CD4-positive, alpha-beta T cell treated with Interleukin-4 for 1 hour (primary cell): ENCODE measurements at regions not wholly inside any gene's neighbourhood (a gene's known extent, or its start where the extent isn't known, plus 50 kb on each side); places are given as distances from the start of the nearest gene placed in this dataset.

Source experiments
- DNase-seq, 2 donors: peaks; one replicate each; pipeline ENCODE4 v3.0.0-alpha.2; 2020 to 2022

DNA sequence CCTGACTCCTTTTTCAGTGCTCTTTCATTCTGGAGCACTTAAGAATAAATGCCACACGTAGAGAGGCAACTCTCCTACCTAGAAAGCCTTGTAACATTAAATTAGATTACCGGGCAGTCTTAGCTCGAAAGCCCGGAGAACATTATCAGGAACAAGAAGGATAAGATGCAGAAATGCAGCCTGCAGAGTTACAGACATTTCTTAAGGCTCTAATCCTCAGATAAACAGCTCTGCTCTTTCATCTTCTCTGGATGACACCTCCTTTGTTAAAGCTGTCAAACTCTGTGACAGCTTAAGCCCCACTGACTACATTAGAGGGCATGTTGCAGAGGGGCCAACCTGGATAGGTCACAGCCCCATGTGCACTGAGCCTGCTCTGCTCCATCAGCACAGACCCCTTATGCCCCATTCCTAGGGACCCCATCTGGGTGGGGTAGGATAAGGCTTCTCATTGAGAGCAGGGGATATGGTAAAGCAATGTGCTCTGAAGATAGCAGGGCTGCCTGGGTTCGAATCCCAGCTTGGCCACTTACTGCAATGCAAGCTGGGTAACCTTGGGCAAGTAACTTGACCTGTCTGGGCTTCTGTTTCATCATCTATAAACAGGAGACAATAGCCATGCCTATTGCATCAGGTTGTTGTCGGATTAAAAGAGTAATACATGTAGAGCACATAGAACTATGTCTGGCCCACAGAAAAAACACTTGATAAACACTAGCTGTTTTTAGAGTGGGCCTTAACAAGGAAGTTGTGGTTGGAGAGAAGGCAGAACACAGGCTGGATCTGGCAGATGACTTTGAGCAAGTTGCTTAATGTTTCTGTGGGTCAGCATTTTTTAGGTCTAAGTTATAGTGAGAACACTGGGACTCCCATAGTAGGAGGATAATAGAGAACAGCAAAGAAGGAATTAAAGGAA lies 111.4 kb downstream of the THNSL2 start:
- no peak for DNase-seq

DNA sequence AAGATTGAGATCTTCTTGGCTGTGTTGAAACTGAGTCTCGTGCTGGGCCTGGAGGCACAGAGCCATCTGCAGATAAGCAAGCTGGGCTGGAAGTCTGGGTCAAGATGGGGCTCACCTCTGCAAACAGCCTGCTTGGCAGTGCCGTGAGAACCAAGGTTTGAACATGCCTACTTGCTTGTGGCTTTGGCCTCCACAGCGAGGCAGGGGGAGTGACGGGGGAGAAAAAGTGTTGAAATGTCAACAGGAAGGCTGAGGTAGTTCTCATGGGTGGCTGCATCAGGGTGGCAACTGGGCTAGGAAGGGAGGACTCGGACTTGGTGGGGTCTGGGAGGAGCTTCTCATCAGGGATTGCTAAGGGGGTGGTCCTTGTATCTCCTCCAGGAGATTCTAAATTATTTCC lies 99.7 kb downstream of the THNSL2 start:
- peak in 1 of 2 donors; percentile 31 for DNase-seq

DNA sequence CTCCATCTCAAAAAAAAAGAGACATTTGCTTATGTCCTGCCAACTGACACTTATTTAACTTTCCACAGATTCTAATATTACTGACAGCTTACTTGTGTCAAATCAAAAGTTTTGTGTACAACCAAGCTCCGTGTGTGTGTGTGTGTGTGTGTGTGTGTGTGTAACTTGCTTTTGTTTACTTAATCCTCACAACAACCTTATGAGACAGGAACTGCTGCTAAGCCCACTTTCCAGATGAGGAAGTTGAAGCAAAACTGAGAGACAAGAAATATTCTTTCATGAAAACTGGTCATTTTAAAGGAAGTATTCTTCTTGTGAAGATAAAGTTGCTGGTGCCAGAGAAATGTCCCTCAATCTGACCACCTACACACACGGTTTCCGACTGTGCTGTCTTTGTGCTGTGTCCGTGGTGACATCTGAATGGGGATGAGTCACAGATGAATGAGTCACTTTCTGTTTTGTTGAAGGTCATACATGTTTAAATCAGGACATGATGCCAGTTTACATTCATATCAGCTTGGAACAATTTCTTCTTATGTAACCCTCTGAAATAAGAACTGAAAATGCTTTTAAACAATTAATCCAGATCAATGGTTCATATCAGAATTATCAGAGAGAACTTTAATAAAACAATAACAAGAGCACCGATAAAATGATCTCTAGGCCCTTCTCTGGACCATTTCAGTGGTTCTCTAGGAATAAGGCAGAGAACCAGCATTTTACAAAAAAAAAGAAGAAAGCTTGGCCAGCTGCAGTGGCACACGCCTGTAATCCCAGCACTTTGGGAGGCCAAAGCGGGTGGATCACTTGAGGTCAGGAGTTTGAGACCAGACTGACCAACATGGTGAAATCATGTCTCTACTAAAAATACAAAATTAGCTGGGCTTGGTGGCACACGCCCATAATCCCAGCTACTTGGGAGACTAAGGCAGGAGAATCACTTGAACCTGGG lies 95.5 kb downstream of the THNSL2 start:
- DNase-seq: peak in 1 of 2 donors; percentile 9

DNA sequence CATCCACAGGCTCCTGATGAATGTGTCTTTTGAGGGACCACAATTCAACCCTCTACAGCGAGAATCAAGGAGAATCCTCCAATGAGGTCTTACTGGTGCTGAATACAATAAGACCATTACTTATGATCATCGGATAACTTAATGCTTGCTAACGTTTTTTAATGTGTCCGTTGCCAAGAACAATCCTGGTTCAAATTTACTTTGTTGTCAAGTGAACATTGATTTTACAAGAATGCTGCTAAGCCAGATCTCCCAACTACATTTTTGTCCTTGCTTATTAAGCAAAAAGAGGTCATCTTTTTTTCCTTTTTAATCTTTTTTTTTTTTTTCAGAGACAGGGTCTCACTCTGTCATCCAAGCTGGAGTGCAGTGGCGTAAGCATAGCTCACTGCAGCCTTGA lies 93.7 kb downstream of the THNSL2 start:
- DNase-seq: no peak

DNA sequence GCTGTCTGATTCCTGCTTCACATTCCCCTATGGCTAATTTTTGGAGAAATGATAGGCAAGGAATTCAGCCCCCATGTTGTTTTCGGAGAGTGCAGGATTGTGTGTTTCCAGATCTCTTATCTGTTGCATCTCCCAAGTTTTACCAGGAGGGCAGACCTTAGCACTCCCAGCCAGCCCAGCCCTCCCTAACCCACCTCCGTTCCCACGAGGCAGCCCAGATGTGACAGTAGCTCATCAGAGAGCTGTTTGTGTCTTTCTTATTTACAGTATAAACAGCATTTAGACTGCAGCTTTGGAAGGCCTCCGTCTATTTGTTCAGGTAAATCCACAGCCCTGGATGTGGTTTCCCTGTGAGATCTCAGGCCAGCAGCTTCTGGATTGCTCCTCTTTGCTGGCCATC lies 91.6 kb downstream of the THNSL2 start:
- DNase-seq: no peak

DNA sequence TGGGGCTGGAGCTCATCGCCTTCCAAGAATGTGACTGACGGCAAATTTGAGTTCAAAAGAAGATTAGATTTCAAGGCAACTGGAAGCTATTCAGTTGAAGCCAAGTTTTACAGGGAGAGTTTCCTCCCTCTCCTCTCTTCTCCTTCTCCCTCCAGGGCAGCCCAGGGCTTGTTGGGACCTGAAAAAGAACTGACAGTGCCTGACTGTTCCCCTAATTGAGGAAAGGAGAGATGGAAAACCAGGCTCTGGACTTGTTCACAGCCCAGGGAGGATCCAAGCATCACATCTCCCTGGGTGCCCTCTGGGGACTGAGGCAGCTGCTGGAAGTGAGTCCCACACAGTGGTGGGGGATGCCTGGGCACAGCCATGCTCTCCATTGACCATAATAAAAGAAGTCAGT lies 88.1 kb downstream of the THNSL2 start:
- no peak for DNase-seq

DNA sequence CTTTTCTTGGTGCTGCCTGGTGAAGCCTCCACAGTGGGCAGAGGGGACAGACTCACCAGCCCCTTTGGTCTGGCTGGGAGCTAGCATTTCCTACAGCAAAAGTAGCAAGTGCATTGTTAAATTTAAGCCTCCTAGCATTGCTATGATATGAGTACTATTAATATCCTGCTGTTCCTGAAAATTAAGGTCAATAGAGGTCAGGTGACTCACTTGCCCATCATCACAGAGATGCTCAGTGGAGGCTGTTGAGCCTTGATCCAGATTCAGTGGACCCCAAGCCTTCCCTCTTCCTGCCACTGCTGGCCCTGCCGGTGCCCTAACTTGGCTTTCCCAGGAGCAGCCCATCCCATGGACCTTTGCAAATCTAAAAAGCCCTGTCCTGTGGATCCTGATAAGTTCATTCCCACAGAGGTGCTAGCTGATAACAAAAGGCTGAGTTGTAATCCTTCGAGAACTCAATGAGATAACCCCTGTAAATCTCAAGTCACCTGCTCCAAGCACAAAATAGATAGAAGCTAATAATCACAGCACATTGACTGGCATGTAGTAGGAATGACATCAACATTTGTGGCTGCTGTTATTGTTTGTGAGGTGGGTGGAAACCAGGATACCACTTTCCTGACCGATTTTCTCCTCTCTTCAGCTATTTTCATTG lies 84.4 kb downstream of the THNSL2 start:
- no peak for DNase-seq

DNA sequence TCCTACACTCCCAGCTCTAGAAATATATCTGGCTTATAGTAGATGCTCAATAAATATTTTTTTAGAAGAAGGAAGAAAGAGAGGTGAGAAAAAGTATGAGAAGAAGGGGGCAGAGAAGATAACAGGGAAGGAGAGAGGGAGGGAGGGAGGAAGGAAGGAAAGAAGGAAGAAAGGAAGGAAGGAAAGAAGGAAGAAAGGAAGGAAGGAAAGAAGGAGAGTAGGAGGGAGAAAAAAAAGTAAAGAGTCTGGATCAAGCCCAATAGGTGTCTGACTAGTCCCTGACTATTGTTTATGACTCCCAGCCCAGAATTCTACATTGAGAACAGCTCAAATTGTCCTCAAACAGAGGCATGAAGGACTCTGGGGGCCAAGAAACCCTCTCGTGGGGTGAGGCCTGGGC lies 83.9 kb downstream of the THNSL2 start:
- DNase-seq: no peak

DNA sequence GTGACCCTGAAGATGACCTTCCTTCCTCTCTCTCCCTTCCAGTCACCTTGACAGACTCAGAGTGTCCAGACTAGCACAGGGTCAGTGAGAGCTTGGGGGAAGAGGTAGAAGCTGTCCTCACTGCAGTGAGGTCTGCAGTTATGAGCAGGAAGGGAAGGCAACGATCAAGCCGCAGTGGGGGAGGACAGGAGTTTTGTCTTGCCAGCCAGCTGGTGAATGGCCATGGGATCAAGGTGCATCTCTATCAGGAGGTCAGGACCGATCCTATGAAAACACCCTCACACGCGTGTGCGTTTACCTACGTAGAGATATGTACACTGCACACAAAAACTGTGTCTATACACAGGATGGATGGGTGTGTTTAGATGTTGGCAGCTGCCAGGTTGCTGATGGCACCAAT lies 83.2 kb downstream of the THNSL2 start:
- no peak for DNase-seq

DNA sequence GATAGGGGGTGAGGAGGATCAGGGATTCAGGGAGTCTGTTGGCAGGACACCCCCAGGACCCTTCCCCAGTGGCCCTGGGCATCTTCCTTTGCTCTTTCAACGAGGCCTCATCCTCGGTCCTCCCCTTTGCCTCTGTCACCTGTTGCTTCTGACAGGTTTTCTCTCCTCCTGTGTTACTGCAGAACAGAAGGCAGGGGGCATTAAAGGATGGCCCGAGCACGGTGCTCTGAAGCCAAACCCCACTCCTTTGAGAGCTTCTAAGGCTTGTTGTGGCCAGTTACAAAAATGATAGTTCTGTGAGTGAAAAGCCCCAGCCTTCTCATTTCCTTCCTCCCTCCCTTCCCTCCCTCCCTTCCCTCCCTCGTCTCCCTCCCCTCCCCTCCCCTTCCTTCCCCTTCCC lies 82.5 kb downstream of the THNSL2 start:
- no peak for DNase-seq

DNA sequence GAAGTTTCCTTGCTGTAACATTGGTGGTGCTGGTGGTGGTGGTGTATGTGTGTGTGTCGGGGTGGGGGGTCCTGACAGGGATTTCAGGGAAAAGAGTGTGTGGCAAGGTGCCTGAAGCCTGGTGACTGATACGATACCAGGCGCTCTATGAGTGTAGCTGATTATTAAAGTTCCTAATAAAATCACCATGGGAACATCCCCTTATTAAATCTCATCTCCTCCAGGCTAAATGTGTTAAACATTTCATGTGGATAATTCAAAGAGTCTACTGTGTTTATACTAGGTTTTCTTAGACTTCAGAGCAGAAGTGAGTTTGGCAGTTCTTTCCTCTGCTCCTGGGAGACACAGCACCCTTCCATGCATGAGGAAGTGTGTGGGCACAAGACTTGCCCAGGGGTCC lies 82.0 kb downstream of the THNSL2 start:
- no peak for DNase-seq

DNA sequence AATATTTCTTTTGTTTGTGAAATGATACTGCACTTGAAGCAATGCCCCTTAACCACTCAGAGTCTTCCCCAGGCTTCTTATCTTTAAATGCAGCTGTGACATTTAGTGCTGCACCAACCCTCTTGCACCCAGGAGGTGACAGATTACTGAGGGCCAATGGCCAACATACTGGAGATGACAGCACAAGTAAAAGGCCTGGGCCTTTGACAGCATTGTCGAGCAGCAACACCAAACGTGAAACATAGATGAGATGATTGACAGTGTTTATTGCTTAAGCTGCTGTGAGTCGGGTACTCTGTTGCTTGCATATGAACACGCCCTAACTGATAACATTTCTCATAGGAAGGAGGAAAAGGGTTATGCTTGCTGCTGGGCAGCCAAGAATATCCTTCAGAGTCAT lies 80.3 kb downstream of the THNSL2 start:
- DNase-seq: no peak

DNA sequence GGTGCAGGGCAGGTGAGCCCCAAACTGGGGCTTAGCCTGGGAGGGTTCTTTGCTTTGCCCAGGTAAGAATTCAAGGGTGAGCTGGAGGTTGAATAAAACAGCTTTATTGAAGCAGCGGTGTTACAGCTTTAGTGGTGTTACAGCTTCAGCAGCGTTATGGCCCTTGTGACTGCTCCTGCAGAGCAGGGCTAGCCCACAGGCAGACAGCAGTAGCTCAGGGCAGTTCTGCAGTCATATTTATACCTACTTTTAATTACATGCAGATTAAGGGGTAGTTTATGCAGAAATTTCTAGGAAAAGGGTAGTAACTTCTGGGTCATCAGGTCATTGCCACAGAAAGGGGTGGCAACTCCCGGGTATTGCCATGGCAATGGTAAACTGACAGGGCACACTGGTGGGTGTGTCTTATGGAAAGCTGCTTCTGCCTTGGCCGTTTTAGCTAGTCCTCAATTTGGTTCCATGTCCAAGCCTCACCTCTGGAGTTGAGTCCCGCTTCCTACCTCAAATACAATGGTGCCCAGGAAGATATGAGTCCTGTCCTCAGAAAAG lies 78.2 kb downstream of the THNSL2 start:
- DNase-seq: no peak

DNA sequence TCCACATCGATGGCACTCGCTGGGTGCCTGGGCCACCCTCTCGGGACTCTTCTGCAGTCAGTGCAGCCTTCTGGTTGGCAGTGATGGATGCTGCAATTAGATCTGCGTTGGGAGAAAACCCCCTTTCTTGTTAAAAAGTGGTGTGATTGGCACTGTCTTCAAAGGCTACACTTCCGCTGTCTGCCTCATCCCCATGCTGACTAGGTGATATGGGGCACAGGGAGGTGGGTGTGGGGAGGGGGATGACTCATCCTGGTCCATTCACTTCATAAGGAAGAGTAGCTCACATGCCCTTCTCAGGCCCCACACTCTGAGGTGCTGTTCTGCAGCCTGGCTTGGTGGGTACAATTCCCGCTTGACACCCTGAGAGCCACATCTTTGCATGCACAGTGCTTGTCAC lies 77.4 kb downstream of the THNSL2 start:
- DNase-seq: no peak

DNA sequence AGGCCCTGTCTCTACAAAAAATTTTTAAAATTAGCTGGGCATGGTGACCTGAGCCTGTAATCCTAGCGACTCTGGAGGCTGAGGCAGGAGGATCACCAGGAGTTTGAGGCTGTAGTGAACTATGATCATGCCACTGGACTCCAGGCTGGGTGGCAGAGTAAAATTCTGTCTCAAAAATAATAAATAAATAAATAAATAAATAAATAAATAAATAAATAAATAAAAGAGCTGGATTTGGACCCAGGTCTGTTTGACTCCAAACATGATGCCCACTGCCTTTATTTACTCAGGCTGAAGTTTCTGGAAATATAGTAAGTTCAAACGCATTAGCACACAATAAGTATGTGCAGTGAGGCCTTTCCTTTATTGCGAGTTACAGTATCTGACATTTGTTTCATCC lies 75.0 kb downstream of the THNSL2 start:
- no peak for DNase-seq

DNA sequence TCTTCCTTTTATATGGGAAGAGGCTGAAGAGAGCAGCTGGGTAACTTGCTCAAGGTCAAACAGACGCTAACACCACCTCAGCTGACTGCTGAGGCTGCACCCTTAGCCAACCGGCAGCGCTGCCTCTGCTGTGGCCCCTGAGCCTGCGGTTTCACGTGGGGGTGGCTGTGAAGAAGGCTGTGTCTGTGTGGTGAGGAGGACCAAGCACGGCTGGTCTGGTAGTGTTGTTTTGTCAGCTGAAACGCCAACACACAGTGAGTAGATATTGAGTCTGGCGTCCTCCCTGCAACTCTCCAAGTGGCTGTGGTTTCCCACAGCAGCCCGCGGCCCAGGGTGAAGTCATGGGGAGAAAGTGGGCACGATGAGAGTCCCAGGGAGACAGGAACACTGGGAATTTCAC lies 69.6 kb downstream of the THNSL2 start:
- peak; percentile 38 to 45 for DNase-seq

DNA sequence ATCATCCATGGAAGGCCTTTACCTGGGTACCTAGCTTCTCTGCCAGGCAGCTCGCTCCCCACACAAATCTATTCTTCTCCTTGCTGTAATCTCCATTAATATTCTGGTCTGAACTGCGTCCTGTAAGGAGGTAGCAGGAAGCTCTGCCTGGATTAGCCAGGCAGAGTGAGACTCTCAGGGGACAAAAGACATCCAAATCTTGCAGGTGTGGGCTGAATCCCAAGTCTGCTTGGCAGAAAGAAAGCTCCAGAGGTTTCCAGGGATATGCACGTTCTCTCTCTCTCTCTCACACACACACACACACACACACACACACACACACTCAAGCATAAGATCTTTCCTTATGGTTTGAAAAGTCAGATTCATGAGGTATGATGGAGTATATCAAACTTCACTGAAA lies 66.5 kb downstream of the THNSL2 start:
- no peak for DNase-seq
